Muscle layer of duodenum (tissue), 2 donors: ENCODE measurements at regions not wholly inside any gene's neighbourhood (a gene's known extent, or its start where the extent isn't known, plus 50 kb on each side); places are given as distances from the start of the nearest gene placed in this dataset.

ENCODE experiments used
- H3K27ac ChIP-seq: one replicate; pipeline ENCODE4 v1.7.0; 2013; ENCODE audit warnings: mild to moderate bottlenecking, low read length
- H3K27me3 ChIP-seq: one replicate; pipeline ENCODE4 v1.7.0; 2013; ENCODE audit warnings: low read depth, mild to moderate bottlenecking, control low read depth, low read length
- H3K36me3 ChIP-seq, 2 donors: one replicate each; pipeline ENCODE4 v1.7.0; 2013; ENCODE audit warnings: low read length in 2 of 2, control low read depth in 1 of 2, mild to moderate bottlenecking in 1 of 2; ENCODE audit not compliant: insufficient read depth in 2 of 2, control insufficient read depth in 1 of 2
- H3K4me1 ChIP-seq, 2 donors: one replicate each; pipeline ENCODE4 v1.7.0; 2013; ENCODE audit warnings: low read length in 2 of 2, mild to moderate bottlenecking in 2 of 2, control low read depth in 1 of 2, moderate library complexity in 1 of 2; ENCODE audit not compliant: insufficient read depth in 2 of 2, control insufficient read depth in 1 of 2
- H3K4me3 ChIP-seq, 2 donors: one replicate each; pipeline ENCODE4 v1.7.0; 2013; ENCODE audit warnings: low read length in 2 of 2, low read depth in 1 of 2, mild to moderate bottlenecking in 1 of 2
- H3K9me3 ChIP-seq, 2 donors: one replicate each; pipeline ENCODE4 v1.7.0; 2013; ENCODE audit warnings: low read length in 2 of 2, control low read depth in 1 of 2, mild to moderate bottlenecking in 1 of 2; ENCODE audit not compliant: control insufficient read depth in 1 of 2
- donor health status: healthy.

- Histone ChIP-seq H3K4me1 (peaks cover 0 to 5% of the 10 kb centered on the region in 2 donors), H3K36me3 (no peaks in the 10 kb centered on the region), H3K27me3 (no peaks in the 10 kb centered on the region), H3K9me3 (no peaks in the 10 kb centered on the region), H3K4me3 (no peak overlapping the region), H3K27ac (no peak overlapping the region)
Observed at GRCh38 chr1:96074876-96075577, 646.6 kb upstream of the PTBP2 start.

DNA sequence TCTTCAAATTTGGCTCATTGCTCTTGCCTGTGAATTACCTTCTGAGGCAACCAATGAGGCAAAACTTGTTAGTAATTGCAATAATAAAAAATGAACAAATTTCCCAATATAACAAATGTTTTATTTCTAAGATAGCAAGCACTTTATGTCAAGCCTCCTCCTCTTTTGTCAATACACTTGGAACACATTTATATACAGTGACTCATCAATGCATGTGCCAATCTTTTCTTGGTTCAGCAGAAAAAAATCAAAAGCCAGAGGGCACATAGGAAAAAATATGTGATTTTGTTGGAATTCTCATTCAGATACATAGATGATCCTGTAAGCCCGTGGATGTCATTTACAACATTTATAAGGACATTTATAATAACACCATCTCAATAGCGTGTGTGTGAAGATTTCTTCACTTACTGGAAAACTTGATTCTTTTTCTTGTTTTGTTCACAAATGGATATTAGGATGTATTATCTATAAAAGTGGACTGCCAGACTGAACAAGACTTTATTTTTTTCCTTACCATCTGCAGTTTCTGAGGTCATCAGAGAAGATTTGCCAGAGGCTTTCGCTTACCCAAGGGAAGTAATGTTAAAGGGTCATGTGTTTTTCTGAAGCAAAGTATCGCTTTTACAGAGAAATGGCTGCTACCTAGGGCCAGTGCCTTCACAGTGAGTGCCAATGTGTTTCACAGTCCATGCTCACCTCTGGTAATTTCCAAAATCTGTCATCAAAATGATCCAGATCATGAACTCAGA is 645.7 kb upstream of the PTBP2 start:
- Histone ChIP-seq H3K4me1 (peaks cover 0 to 5% of the 10 kb centered on the region in 2 donors), H3K27me3 (no peaks in the 10 kb centered on the region), H3K9me3 (no peaks in the 10 kb centered on the region), H3K36me3 (no peaks in the 10 kb centered on the region), H3K27ac (no peak overlapping the region), H3K4me3 (no peak overlapping the region)

DNA sequence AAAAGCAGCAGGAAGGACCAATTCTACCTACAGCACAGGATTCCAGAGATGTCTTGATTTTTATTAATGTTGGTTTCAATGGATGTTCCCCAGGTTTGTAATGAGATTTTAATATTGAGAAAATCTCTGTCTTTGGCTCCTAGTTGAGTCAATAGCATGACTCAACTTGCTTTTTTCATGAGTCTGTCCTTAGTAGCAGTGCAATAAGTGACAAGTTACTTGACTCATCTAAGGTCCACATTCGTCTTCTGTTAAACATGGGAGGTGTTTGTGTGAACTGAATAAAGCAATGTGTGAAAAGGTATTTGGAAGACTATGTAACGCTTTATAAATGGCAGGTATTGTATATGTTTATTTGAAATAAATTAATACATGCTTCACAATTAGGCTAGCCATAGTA is 645.0 kb upstream of the PTBP2 start:
- no peaks in the 10 kb centered on the region for H3K36me3 ChIP-seq

GRCh38 chr1:96079581-96079980 is 642.0 kb upstream of the PTBP2 start:
- no peaks in the 10 kb centered on the region for H3K9me3 ChIP-seq
- no peak overlapping the region for H3K27ac ChIP-seq
- H3K4me3 ChIP-seq = no peak overlapping the region
- H3K4me1 ChIP-seq = peaks cover 0 to 5% of the 10 kb centered on the region in 2 donors
- H3K27me3 ChIP-seq = no peaks in the 10 kb centered on the region
- H3K36me3 ChIP-seq = no peaks in the 10 kb centered on the region

More for the DNA sequence above, 645.0 kb upstream of the PTBP2 start:
- no peaks in the 10 kb centered on the region for H3K27me3 ChIP-seq
- no peaks in the 10 kb centered on the region for H3K9me3 ChIP-seq
- H3K27ac ChIP-seq = no peak overlapping the region
- peaks cover 0 to 5% of the 10 kb centered on the region in 2 donors for H3K4me1 ChIP-seq
- no peak overlapping the region for H3K4me3 ChIP-seq

DNA sequence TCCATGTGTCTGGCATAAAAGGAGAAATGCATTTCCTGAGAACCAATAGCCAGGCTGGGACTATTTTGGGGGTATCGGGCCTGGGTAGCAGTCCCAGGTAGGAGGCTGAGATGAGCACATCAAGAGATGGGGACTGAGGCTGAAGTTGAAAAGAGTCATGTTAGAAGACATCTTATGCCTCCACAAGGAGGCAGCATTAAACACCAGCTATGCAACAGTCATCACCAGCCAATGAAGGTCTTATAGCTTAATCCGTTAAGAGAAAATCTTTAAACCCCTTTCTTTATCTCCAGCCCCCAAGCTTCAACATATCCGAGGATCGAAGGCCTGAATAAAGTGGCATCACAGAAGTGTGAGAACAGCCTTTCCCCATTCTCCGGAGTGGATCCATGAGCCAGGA is 640.7 kb upstream of the PTBP2 start:
- Histone ChIP-seq H3K4me1 (peaks cover 0 to 5% of the 10 kb centered on the region in 2 donors), H3K27ac (no peak overlapping the region), H3K36me3 (no peaks in the 10 kb centered on the region), H3K27me3 (no peaks in the 10 kb centered on the region), H3K4me3 (no peak overlapping the region), H3K9me3 (no peaks in the 10 kb centered on the region)

DNA sequence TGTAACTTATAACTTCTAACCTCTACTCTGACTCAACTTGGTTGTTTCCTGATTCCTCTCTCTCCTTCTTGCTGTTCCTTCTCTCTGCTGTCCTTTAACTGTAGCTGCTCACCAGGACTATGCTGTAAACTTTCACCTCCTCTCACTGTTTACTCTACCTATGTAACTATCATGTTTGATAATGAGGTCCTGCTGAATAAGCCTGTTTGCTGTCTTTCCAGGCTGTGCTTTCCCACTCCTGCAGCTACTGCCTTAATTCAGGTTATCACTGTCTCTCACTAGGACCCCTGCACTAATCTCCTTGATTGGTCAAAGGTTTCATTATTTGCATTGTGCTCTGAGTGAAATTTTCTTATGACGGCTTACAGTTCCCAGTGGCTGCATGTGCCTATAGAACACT is 633.9 kb upstream of the PTBP2 start:
- no peaks in the 10 kb centered on the region for H3K4me1 ChIP-seq
- no peak overlapping the region for H3K27ac ChIP-seq
- no peaks in the 10 kb centered on the region for H3K36me3 ChIP-seq
- H3K9me3 ChIP-seq = no peaks in the 10 kb centered on the region
- no peaks in the 10 kb centered on the region for H3K27me3 ChIP-seq
- H3K4me3 ChIP-seq = no peak overlapping the region

GRCh38 chr1:96090134-96090533 is 631.5 kb upstream of the PTBP2 start:
- no peaks in the 10 kb centered on the region for H3K4me1 ChIP-seq
- no peak overlapping the region for H3K4me3 ChIP-seq
- no peaks in the 10 kb centered on the region for H3K27me3 ChIP-seq
- H3K27ac ChIP-seq = no peak overlapping the region
- no peaks in the 10 kb centered on the region for H3K36me3 ChIP-seq
- no peaks in the 10 kb centered on the region for H3K9me3 ChIP-seq

GRCh38 chr1:96095849-96096612 is 625.6 kb upstream of the PTBP2 start:
- no peaks in the 10 kb centered on the region for H3K4me1 ChIP-seq

DNA sequence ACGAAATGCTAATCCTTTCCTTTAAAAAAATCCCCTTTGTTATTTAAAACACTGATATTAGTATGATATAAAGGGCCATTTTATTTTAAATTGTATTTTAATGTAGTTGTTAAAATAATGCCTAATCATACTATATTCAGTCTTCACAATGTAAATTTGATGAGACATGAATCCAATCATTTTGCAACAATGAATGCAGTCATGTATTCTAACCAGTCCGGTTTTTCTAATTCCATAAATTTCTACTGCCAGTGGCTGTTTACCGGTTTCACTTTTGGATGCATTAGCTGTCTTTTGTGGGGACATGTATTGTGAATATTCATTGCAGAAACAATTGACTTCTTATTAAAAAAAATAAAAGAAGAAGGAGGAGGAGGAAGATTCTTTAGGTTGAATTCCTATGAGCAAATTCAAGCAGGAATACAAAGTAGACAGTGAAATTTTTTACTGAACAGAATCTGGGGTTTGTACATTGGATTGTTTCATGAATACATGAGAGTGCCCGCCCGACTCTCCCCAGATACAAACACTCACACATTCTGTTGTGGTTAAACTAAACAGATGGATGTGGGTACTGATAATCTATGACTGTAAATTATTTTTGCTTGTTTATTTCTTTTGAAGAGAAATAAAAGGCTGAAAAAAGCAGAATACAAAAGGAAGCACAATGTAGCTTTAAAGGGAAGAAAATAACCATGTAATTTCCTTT is 624.8 kb upstream of the PTBP2 start:
- Histone ChIP-seq H3K4me3 (no peak overlapping the region), H3K9me3 (no peaks in the 10 kb centered on the region), H3K4me1 (no peaks in the 10 kb centered on the region), H3K36me3 (no peaks in the 10 kb centered on the region), H3K27me3 (no peaks in the 10 kb centered on the region), H3K27ac (no peak overlapping the region)

More at GRCh38 chr1:96095849-96096612, 625.6 kb upstream of the PTBP2 start:
- Histone ChIP-seq H3K27me3 (no peaks in the 10 kb centered on the region), H3K9me3 (no peaks in the 10 kb centered on the region), H3K4me3 (no peak overlapping the region), H3K36me3 (no peaks in the 10 kb centered on the region), H3K27ac (no peak overlapping the region)

- Histone ChIP-seq H3K27ac (no peak overlapping the region), H3K4me1 (no peaks in the 10 kb centered on the region), H3K27me3 (no peaks in the 10 kb centered on the region), H3K36me3 (no peaks in the 10 kb centered on the region), H3K9me3 (no peaks in the 10 kb centered on the region), H3K4me3 (no peak overlapping the region)
Observed at GRCh38 chr1:96104506-96104905, 617.1 kb upstream of the PTBP2 start.

DNA sequence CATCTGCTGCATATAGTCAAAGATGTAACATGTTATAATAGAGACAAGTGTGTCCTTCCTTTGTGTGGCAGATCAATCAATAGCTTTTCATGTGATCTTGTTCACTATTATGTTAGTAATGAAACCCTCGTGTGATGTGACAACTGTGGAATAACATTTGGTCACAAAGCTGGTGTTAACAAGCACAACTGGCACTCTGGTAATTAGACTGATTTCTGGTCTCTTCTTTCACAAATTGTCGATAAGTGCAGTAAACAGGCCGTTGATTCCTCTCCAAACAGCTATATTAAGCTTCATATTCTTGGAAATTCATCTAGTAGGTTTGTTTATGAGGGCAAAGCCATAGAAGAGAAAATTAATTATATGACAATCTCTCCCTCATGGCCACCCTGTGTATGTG is 616.7 kb upstream of the PTBP2 start:
- H3K9me3 ChIP-seq = no peaks in the 10 kb centered on the region
- no peaks in the 10 kb centered on the region for H3K4me1 ChIP-seq
- H3K27me3 ChIP-seq = no peaks in the 10 kb centered on the region
- no peaks in the 10 kb centered on the region for H3K36me3 ChIP-seq
- H3K27ac ChIP-seq = no peak overlapping the region
- no peak overlapping the region for H3K4me3 ChIP-seq
